Breast epithelium (tissue), 3 donors: ENCODE measurements at regions not wholly inside any gene's neighbourhood (a gene's known extent, or its start where the extent isn't known, plus 50 kb on each side); places are given as distances from the start of the nearest gene placed in this dataset.

ENCODE experiments used
- POLR2A ChIP-seq: fragments of 450-650 bp; IDR thresholded peaks from one replicate; pipeline ENCODE4 v1.6.1; 2016; ENCODE audit warnings: antibody characterized with exemption, mild to moderate bottlenecking, moderate library complexity
- POLR2AphosphoS5 ChIP-seq, 3 donors: sonication (generic); formaldehyde crosslinking; IDR thresholded peaks; one replicate each; pipeline ENCODE4 v1.6.1; 2017; ENCODE audit warnings: antibody characterized with exemption in 3 of 3
- TF ChIP-seq, protein P1 (sequence below), 3 donors: fragments of 450-650 bp; IDR thresholded peaks; one replicate each; pipeline ENCODE4 v1.5.1; 2016 to 2017; ENCODE audit warnings: antibody characterized with exemption in 3 of 3, mild to moderate bottlenecking in 3 of 3, moderate library complexity in 3 of 3

DNA sequence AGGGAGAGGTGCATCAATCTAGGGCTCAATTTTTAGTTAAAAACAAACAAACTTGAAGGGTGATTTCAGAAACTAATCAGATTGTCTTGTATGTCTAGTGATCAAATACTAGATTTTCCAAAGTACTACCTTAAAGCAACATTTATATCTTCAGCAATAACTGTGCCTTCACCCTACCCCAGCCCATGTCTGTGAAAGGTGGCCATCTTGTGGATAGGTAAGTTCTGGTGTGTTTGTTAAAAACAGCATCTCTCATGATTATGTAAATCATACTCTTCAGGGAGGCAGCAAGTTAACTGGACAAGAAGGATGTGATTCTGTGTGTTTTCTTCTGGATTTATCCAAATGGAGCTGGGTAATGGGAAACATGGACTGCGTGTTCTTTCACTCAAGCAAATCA is 81.4 kb upstream of the ACSL1 start:
- TF ChIP-seq, protein P1, sequence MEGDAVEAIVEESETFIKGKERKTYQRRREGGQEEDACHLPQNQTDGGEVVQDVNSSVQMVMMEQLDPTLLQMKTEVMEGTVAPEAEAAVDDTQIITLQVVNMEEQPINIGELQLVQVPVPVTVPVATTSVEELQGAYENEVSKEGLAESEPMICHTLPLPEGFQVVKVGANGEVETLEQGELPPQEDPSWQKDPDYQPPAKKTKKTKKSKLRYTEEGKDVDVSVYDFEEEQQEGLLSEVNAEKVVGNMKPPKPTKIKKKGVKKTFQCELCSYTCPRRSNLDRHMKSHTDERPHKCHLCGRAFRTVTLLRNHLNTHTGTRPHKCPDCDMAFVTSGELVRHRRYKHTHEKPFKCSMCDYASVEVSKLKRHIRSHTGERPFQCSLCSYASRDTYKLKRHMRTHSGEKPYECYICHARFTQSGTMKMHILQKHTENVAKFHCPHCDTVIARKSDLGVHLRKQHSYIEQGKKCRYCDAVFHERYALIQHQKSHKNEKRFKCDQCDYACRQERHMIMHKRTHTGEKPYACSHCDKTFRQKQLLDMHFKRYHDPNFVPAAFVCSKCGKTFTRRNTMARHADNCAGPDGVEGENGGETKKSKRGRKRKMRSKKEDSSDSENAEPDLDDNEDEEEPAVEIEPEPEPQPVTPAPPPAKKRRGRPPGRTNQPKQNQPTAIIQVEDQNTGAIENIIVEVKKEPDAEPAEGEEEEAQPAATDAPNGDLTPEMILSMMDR (IDR thresholded peaks at IDR 0.05): no peak
- TF ChIP-seq POLR2AphosphoS5 (IDR thresholded peaks at IDR 0.05): no peak
- TF ChIP-seq POLR2A: no peak
